Fibroblast of villous mesenchyme (primary cell): ENCODE measurements at regions not wholly inside any gene's neighbourhood (a gene's known extent, or its start where the extent isn't known, plus 50 kb on each side); places are given as distances from the start of the nearest gene placed in this dataset.

Source experiments
- DNase-seq: peaks from one replicate; pipeline ENCODE4 v3.0.0-alpha.2; 2010; ENCODE audit warnings: low read depth
- H3K4me3 ChIP-seq: 2 replicates; pipeline ENCODE4 v1.5.1; 2011; ENCODE audit warnings: low read depth, mild to moderate bottlenecking, low read length
- TF ChIP-seq, protein P1 (sequence below): IDR thresholded peaks from 2 replicates; pipeline ENCODE4 v1.5.1; 2012; ENCODE audit warnings: low read depth, mild to moderate bottlenecking, low read length; ENCODE audit not compliant: insufficient read depth

DNA sequence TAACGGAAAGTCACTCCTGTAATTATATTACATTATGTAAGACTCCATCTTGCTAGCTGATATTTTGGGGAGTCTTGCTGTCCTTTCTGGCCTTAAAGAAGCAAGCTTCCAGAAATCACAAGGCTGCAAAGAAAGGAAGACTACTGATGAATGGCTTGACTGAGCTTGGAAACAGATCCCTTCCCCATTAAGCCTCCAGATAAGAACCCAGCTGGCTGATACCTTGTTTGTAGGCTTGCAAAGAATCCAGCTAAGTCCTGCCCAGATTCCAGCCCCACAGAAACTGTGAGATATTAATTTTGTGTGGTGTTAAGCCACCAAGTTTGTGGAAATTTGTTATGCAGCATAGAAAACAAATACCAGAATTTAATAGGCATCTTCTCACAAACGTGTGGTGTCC, 49.9 kb upstream of the TMEM106B start:
- DNase-seq: no peak
- TF ChIP-seq, protein P1, sequence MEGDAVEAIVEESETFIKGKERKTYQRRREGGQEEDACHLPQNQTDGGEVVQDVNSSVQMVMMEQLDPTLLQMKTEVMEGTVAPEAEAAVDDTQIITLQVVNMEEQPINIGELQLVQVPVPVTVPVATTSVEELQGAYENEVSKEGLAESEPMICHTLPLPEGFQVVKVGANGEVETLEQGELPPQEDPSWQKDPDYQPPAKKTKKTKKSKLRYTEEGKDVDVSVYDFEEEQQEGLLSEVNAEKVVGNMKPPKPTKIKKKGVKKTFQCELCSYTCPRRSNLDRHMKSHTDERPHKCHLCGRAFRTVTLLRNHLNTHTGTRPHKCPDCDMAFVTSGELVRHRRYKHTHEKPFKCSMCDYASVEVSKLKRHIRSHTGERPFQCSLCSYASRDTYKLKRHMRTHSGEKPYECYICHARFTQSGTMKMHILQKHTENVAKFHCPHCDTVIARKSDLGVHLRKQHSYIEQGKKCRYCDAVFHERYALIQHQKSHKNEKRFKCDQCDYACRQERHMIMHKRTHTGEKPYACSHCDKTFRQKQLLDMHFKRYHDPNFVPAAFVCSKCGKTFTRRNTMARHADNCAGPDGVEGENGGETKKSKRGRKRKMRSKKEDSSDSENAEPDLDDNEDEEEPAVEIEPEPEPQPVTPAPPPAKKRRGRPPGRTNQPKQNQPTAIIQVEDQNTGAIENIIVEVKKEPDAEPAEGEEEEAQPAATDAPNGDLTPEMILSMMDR: no peak
- H3K4me3 ChIP-seq: no peak overlapping the region
